Ovary (tissue), 3 donors: ENCODE measurements at regions not wholly inside any gene's neighbourhood (a gene's known extent, or its start where the extent isn't known, plus 50 kb on each side); places are given as distances from the start of the nearest gene placed in this dataset.

Experiments used
- CTCF ChIP-seq, 3 donors: fragments of 450-650 bp in 2 of 3; fragments of 200-600 bp in 1 of 3; IDR thresholded peaks; one replicate each; pipeline versions ENCODE4 v1.5.1 to v1.8.0; 2016 to 2022; ENCODE audit warnings: antibody characterized with exemption in 3 of 3, mild to moderate bottlenecking in 1 of 3
- POLR2A ChIP-seq: fragments of 450-650 bp; IDR thresholded peaks from one replicate; pipeline ENCODE4 v1.6.1; 2017; ENCODE audit warnings: antibody characterized with exemption, mild to moderate bottlenecking, moderate library complexity
- donor health status: DM: no; HTN: no; CAD: no.

- TF ChIP-seq POLR2A, result no peak
- TF ChIP-seq CTCF (IDR thresholded peaks at IDR 0.05), result no peak
Measured at GRCh38 chr6:40740518-40740917, 153.4 kb upstream of the LRFN2 start.
